DND-41 (cell line): ENCODE measurements at regions not wholly inside any gene's neighbourhood (a gene's known extent, or its start where the extent isn't known, plus 50 kb on each side); places are given as distances from the start of the nearest gene placed in this dataset.

Source experiments
- ATAC-seq: fragments of 200-7000 bp; cut with Tn5 transposase; 3 replicates; pipeline ENCODE4 v1.9.1; 2021; ENCODE audit warnings: low read depth; ENCODE audit not compliant: insufficient read depth
- DNase-seq: peaks from one replicate; pipeline ENCODE4 v3.0.0-alpha.2; 2020
- H2AFZ ChIP-seq: 2 replicates; pipeline ENCODE4 v1.6.0; 2012; ENCODE audit warnings: low read depth, low read length
- H3K27ac ChIP-seq: 2 replicates; pipeline ENCODE4 v1.5.1; 2012; ENCODE audit warnings: low read length, inconsistent platforms
- H3K27me3 ChIP-seq: fragments of 200-600 bp; sonication (generic); 2 replicates; pipeline ENCODE4 v1.6.0; 2012; ENCODE audit warnings: low read length, mild to moderate bottlenecking, inconsistent platforms; ENCODE audit not compliant: insufficient read depth, poor library complexity
- H3K36me3 ChIP-seq: 2 replicates; pipeline ENCODE4 v1.5.1; 2012; ENCODE audit warnings: low read length, inconsistent platforms; ENCODE audit not compliant: insufficient read depth
- H3K4me1 ChIP-seq: 2 replicates; pipeline ENCODE4 v1.5.1; 2012; ENCODE audit warnings: mild to moderate bottlenecking, low read length; ENCODE audit not compliant: insufficient read depth
- H3K4me2 ChIP-seq: 2 replicates; pipeline ENCODE4 v1.6.0; 2012; ENCODE audit warnings: mild to moderate bottlenecking, moderate library complexity, low read length, inconsistent platforms; ENCODE audit not compliant: insufficient read depth
- H3K4me3 ChIP-seq, 2 experiments: fragments of 200-600 bp in 1 of 2; shearing (Covaris generic) in 1 of 2; 2 replicates each; pipeline ENCODE4 v1.5.1; 2012 to 2016; ENCODE audit warnings: inconsistent platforms in 2 of 2, low read length in 2 of 2, mild to moderate bottlenecking in 2 of 2, low read depth in 1 of 2, moderate library complexity in 1 of 2
- H3K79me2 ChIP-seq: 2 replicates; pipeline ENCODE4 v1.6.0; 2012; ENCODE audit warnings: low read length, inconsistent platforms; ENCODE audit not compliant: insufficient read depth
- H3K9ac ChIP-seq: 2 replicates; pipeline ENCODE4 v1.6.0; 2012; ENCODE audit warnings: low read depth, mild to moderate bottlenecking, inconsistent platforms, low read length, moderate library complexity
- H3K9me3 ChIP-seq: 2 replicates; pipeline ENCODE4 v1.5.1; 2012; ENCODE audit warnings: low read length, moderate library complexity, mild to moderate bottlenecking, inconsistent platforms; ENCODE audit not compliant: insufficient read depth, severe bottlenecking
- H4K20me1 ChIP-seq: 2 replicates; pipeline ENCODE4 v1.6.0; 2012; ENCODE audit warnings: low read length; ENCODE audit not compliant: insufficient read depth
- EZH2 ChIP-seq: IDR thresholded peaks from 3 replicates; pipeline ENCODE4 v1.6.1; 2012; ENCODE audit warnings: borderline replicate concordance, low read depth, mild to moderate bottlenecking, moderate library complexity, low read length, inconsistent platforms; ENCODE audit not compliant: severe bottlenecking
- TF ChIP-seq, protein P1 (sequence below): IDR thresholded peaks from 2 replicates; pipeline ENCODE4 v1.5.1; 2012; ENCODE audit warnings: borderline replicate concordance, low read length, moderate library complexity, mild to moderate bottlenecking; ENCODE audit not compliant: poor library complexity, severe bottlenecking; ENCODE audit errors: extremely low read depth

DNA sequence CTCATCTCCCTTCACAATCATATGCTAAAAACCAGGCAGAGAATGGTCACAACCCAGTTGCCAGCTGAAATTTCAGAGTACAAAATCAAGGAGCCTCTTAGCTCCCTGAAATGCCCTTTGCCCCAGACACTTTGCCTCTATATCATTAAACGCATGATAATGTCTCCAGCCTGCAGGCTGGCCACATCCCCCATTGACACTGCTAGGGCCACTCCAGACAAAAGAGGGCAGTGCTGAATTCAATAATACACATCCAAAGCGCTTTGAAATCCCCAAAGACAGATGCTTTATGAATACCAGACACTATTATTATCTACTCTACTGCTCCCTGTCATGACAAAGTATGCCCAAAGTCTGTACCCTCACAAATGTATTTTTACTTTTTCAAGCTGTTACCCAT is 348.3 kb upstream of the POU3F2 start:
- Histone ChIP-seq H2AFZ (no peak overlapping the region), H3K9me3 (no peaks in the 10 kb centered on the region), H3K27ac (no peak overlapping the region), H3K36me3 (no peaks in the 10 kb centered on the region), H3K9ac (no peak overlapping the region), H3K4me3 (no peak overlapping the region), H3K79me2 (no peaks in the 10 kb centered on the region), H4K20me1 (no peaks in the 10 kb centered on the region), H3K4me1 (no peaks in the 10 kb centered on the region), H3K27me3 (peaks cover 2% of the 10 kb centered on the region), H3K4me2 (no peak overlapping the region)
- no peak for ATAC-seq
- no peak for DNase-seq
- no peak for TF ChIP-seq EZH2
- TF ChIP-seq, protein P1, sequence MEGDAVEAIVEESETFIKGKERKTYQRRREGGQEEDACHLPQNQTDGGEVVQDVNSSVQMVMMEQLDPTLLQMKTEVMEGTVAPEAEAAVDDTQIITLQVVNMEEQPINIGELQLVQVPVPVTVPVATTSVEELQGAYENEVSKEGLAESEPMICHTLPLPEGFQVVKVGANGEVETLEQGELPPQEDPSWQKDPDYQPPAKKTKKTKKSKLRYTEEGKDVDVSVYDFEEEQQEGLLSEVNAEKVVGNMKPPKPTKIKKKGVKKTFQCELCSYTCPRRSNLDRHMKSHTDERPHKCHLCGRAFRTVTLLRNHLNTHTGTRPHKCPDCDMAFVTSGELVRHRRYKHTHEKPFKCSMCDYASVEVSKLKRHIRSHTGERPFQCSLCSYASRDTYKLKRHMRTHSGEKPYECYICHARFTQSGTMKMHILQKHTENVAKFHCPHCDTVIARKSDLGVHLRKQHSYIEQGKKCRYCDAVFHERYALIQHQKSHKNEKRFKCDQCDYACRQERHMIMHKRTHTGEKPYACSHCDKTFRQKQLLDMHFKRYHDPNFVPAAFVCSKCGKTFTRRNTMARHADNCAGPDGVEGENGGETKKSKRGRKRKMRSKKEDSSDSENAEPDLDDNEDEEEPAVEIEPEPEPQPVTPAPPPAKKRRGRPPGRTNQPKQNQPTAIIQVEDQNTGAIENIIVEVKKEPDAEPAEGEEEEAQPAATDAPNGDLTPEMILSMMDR: no peak

DNA sequence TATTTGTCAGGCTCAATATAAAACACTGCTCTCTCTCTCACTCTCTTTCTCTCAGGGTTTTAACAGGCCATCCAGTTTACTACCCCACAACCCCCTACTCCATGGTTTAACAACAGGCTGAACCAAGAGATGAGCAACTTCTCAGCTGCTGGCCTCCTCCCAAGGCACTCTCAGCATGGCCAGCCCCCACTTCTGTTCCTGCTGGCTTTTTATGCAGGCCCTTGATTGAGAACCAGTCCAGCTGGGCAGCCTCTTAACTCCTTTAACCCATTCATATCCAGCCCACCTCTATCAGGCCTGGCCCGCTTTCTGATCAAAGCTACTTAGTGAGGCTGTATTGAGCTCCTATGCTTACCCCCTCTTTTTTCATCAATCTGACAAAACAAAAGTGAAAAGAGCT is 346.8 kb upstream of the POU3F2 start:
- H2AFZ ChIP-seq: no peak overlapping the region

DNA sequence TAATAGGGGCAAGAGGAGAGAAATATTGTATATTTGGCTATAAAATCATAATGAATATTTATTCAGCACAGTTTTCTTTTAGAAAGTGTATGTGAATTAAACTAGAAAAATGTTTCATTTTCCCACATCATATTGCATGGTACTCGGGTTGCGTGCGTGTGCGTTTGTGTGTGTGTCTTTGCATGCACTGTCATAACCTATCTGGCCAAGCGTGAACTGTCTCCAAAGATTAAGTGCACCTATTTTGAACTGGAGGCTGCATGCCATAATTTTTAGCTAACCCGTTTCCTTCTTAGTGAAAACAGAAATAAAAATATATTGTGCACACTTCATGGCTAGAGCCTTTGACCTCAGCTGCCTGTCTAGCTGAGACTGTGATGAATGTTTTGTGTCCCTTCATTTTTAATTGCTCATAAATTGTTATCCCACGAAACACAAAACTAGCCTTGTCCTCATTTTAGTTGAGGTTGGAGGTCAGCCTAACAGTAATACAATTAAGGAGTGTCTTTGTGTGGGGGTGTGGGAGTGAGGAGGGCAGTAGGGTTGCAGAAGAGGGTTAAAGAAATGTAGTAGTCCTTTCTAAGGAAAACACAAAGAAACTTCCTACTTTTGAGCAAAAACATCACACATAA is 336.1 kb upstream of the POU3F2 start:
- Histone ChIP-seq H4K20me1 (no peaks in the 10 kb centered on the region), H3K27ac (no peak overlapping the region), H3K4me1 (no peaks in the 10 kb centered on the region), H3K36me3 (no peaks in the 10 kb centered on the region), H3K4me2 (no peak overlapping the region), H2AFZ (no peak overlapping the region), H3K79me2 (no peaks in the 10 kb centered on the region), H3K27me3 (no peaks in the 10 kb centered on the region), H3K4me3 (no peak overlapping the region), H3K9me3 (no peaks in the 10 kb centered on the region), H3K9ac (no peak overlapping the region)
- ATAC-seq (no peak), DNase-seq (no peak)
- TF ChIP-seq EZH2: no peak
- TF ChIP-seq, protein P1: no peak

More for the DNA sequence above, 346.8 kb upstream of the POU3F2 start:
- ATAC-seq (no peak), DNase-seq (no peak)
- H3K9me3 ChIP-seq: no peaks in the 10 kb centered on the region
- no peak overlapping the region for H3K27ac ChIP-seq
- H3K4me1 ChIP-seq: no peaks in the 10 kb centered on the region
- no peaks in the 10 kb centered on the region for H4K20me1 ChIP-seq
- H3K4me2 ChIP-seq: no peak overlapping the region
- H3K9ac ChIP-seq: no peak overlapping the region
- no peak for TF ChIP-seq EZH2
- TF ChIP-seq, protein P1: no peak
- peaks cover 2% of the 10 kb centered on the region for H3K27me3 ChIP-seq
- H3K4me3 ChIP-seq: no peak overlapping the region
- H3K79me2 ChIP-seq: no peaks in the 10 kb centered on the region
- no peaks in the 10 kb centered on the region for H3K36me3 ChIP-seq

DNA sequence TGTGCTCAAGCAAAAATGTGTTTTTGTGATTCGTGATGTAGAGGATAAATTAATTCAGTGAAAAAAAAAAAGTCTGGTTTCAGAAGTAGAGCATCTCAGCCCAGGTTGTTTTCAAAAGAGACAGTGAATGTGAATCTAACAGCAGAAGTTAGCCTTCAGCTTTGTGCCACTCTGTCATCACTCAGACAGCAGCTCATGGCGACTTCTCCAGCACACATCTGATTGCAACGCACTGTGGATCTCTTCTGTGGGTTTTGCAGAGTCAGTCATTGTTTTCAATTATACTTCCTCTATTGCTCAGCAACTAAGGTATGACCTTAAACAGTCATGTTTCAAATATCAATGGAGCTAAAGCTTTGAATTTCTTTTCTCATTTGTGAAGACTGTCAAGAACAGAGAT is 335.5 kb upstream of the POU3F2 start:
- Histone ChIP-seq H3K9me3 (no peaks in the 10 kb centered on the region), H3K9ac (no peak overlapping the region), H3K4me3 (no peak overlapping the region), H3K4me1 (no peaks in the 10 kb centered on the region), H2AFZ (no peak overlapping the region), H4K20me1 (no peaks in the 10 kb centered on the region), H3K27me3 (no peaks in the 10 kb centered on the region), H3K79me2 (no peaks in the 10 kb centered on the region), H3K4me2 (no peak overlapping the region), H3K36me3 (no peaks in the 10 kb centered on the region), H3K27ac (no peak overlapping the region)
- ATAC-seq (no peak), DNase-seq (no peak)
- TF ChIP-seq, protein P1: no peak
- no peak for TF ChIP-seq EZH2
